SK-N-MC (cell line): ENCODE measurements at regions not wholly inside any gene's neighbourhood (a gene's known extent, or its start where the extent isn't known, plus 50 kb on each side); places are given as distances from the start of the nearest gene placed in this dataset.
A peak's percentile ranks its signal among the peaks of the same experiment; 100 is the strongest.

Experiments used
- EZH2 ChIP-seq: fragments of 200-600 bp; sonication (generic); IDR thresholded peaks from one replicate; pipeline ENCODE4 v1.6.1; 2017; ENCODE audit warnings: antibody characterized with exemption
- FOXP2 ChIP-seq: optimal IDR thresholded peaks from 2 replicates; pipeline ENCODE3; 2011; ENCODE audit warnings: mild to moderate bottlenecking, moderate library complexity; ENCODE audit not compliant: insufficient read depth; ENCODE audit errors: extremely low read length, control extremely low read depth
- POLR2AphosphoS5 ChIP-seq: IDR thresholded peaks from 2 replicates; pipeline ENCODE4 v1.6.1; 2012; ENCODE audit warnings: mild to moderate bottlenecking, low read depth, low read length, borderline replicate concordance

- TF ChIP-seq POLR2AphosphoS5 (peak; percentile 84; the same call in 1 of the 2 replicates), EZH2 (no peak), FOXP2 (no peak)
These were observed 94.5 kb upstream of the GC start for GRCh38 chr4:71878376-71878775.
